Urinary bladder (tissue), 3 donors: ENCODE measurements at regions not wholly inside any gene's neighbourhood (a gene's known extent, or its start where the extent isn't known, plus 50 kb on each side); places are given as distances from the start of the nearest gene placed in this dataset.

Source experiments
- DNase-seq: peaks from one replicate; pipeline ENCODE4 v3.0.0-alpha.2; 2015; ENCODE audit errors: extremely low spot score
- H3K27ac ChIP-seq: one replicate; pipeline ENCODE4 v1.5.1; 2013; ENCODE audit warnings: low read depth, mild to moderate bottlenecking, moderate library complexity
- H3K36me3 ChIP-seq: one replicate; pipeline ENCODE4 v1.6.1; 2013; ENCODE audit warnings: mild to moderate bottlenecking, moderate library complexity; ENCODE audit not compliant: insufficient read depth
- H3K4me1 ChIP-seq: one replicate; pipeline ENCODE4 v1.6.1; 2013; ENCODE audit warnings: mild to moderate bottlenecking, moderate library complexity; ENCODE audit not compliant: insufficient read depth
- H3K4me3 ChIP-seq: one replicate; pipeline ENCODE4 v1.5.1; 2013; ENCODE audit warnings: low read depth, low read length
- whole genome bisulfite sequencing: extraction: QIAGEN DNeasy Blood & Tissue Kit; methylation state at CpG from one replicate; pipeline ENCODE4 v1.1.7; 2013; 5-methylcytosine and 5-hydroxymethylcytosine counted together
- donor health status: healthy with polysubstance abuse.
- donor health status: healthy.

GRCh38 chr9:103904242-103904641 lies 189.9 kb upstream of the SMC2 start:
- Histone ChIP-seq H3K4me1 (no peaks in the 10 kb centered on the region), H3K36me3 (no peaks in the 10 kb centered on the region), H3K27ac (no peak overlapping the region), H3K4me3 (no peak overlapping the region)
- DNase-seq, result no peak
- WGBS, result 13% methylated on average over 1 of the region's 1 CpG

DNA sequence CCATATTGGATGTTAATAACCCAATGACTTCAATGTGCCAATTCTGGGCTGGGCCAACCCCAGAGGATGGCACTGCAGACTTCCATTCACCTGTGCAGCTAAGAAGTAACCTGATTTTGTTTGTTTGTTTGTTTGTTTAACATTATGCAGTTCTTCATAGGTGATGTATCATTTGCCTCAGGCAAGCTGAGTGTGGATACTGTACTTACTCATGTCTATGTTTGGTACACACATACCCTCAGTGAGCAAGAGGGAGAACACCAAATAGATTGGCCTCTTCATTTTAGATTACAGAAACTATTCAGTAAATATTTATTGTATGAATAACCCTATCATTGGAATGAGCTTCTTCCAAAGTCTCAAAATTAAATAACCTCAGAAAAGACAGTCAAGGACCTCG lies 180.2 kb upstream of the SMC2 start:
- 27% methylated on average over 1 of the region's 1 CpG for WGBS
- no peaks in the 10 kb centered on the region for H3K4me1 ChIP-seq
- H3K4me3 ChIP-seq, result no peak overlapping the region
- H3K36me3 ChIP-seq, result no peaks in the 10 kb centered on the region
- no peak overlapping the region for H3K27ac ChIP-seq
- DNase-seq, result no peak

GRCh38 chr9:103919605-103920209 lies 174.4 kb upstream of the SMC2 start:
- no peak for DNase-seq
- Histone ChIP-seq H3K36me3 (no peaks in the 10 kb centered on the region), H3K4me3 (no peak overlapping the region), H3K27ac (no peak overlapping the region), H3K4me1 (no peaks in the 10 kb centered on the region)
- WGBS, result 84% methylated on average over 5 of the region's 5 CpGs

DNA sequence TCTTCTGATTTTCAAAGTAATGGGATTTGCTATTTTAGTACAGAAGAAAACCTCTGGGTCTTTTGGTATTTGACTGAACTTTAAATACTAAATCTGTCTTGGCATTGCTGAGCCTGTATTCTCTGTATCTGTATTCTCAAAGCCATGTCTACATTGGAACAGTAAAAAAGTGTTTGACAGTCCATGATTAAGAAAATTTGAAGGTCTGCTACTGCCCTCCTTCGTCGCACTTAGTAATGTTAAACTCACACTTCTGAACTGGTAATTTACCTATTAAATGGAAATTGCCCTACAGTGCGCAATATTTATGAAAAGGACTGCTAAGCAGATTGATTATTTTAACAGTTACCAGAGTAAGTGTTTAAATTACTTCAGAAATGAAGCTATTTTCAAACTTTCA lies 165.7 kb upstream of the SMC2 start:
- Histone ChIP-seq H3K27ac (no peak overlapping the region), H3K36me3 (no peaks in the 10 kb centered on the region), H3K4me3 (no peak overlapping the region), H3K4me1 (no peaks in the 10 kb centered on the region)
- no peak for DNase-seq
- WGBS, result 72% methylated on average over 3 of the region's 3 CpGs

- 86% methylated on average over 11 of the region's 11 CpGs for WGBS
- Histone ChIP-seq H3K27ac (no peak overlapping the region), H3K4me1 (no peaks in the 10 kb centered on the region), H3K36me3 (no peaks in the 10 kb centered on the region), H3K4me3 (no peak overlapping the region)
- no peak for DNase-seq
Observed at GRCh38 chr9:103941104-103941503, 153.0 kb upstream of the SMC2 start.

DNA sequence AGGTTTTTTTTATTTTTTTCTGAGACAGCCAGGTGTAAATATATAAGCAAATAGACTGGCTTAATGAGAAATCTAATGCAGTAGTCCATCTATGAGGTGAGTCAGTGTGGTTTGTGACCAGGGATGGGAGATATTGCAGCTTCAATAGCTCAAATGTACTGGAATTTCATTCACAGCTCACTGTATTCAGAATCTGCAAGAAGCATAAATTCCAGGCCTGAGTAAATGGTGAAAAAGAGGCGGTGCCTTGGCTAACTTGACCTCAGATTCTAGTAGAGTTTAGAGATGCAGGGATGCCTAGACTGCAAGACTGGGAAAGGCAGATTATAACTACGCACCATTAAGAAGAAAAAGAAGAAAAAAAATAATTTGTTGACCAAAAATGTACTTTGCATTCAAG lies 151.9 kb upstream of the SMC2 start:
- 77% methylated on average over 2 of the region's 2 CpGs for WGBS
- H3K4me3 ChIP-seq, result no peak overlapping the region
- no peak overlapping the region for H3K27ac ChIP-seq
- no peaks in the 10 kb centered on the region for H3K36me3 ChIP-seq
- H3K4me1 ChIP-seq, result no peaks in the 10 kb centered on the region
- DNase-seq, result no peak

DNA sequence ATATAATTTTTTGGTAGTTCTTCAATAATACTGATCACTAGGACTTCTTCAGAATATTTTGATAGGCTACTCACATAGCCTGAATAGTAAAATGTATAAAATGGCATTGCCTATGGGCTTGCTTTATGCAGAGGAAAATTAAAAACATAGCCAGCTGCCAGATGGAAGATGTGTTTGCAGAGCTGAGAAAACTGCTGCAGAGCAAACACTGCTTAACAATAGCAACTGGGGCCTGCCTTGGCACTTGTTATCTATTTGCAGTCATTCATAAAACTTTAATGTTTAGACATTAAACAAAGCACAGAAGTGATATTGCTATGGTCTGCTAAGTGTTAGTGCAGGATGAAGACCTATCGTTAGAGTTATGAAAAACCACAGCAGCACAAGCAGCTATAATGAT lies 151.5 kb upstream of the SMC2 start:
- no peak overlapping the region for H3K27ac ChIP-seq

DNA sequence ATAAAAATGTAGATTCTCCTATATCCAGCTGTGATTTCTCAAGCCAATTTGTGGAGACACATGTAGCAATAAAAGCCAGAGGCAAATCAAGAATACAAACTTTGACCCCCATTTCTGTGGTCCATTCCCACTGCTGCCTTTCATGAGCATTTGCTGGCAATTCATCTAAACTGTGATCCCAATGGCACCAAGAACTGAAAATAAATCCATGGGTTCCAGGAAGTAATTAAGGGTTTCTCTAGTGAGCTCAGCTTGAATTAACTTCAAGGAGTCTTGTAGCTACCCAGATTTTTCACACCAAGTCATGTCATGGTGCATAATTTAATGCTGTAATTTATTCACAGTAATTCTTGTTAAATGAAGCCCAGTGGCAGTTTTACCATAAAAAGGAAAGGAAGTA lies 145.0 kb upstream of the SMC2 start:
- no peak overlapping the region for H3K27ac ChIP-seq
- no peak overlapping the region for H3K4me3 ChIP-seq
- no peak for DNase-seq
- no peaks in the 10 kb centered on the region for H3K4me1 ChIP-seq
- H3K36me3 ChIP-seq, result no peaks in the 10 kb centered on the region

More for the DNA sequence above, 151.5 kb upstream of the SMC2 start:
- no peaks in the 10 kb centered on the region for H3K4me1 ChIP-seq
- no peak overlapping the region for H3K4me3 ChIP-seq
- H3K36me3 ChIP-seq, result no peaks in the 10 kb centered on the region
- DNase-seq, result no peak
- 39% methylated on average over 1 of the region's 1 CpG for WGBS

GRCh38 chr9:103977163-103977562 lies 116.9 kb upstream of the SMC2 start:
- 61% methylated on average over 3 of the region's 3 CpGs for WGBS
- no peak overlapping the region for H3K27ac ChIP-seq
- no peaks in the 10 kb centered on the region for H3K36me3 ChIP-seq
- DNase-seq, result no peak
- no peak overlapping the region for H3K4me3 ChIP-seq
- H3K4me1 ChIP-seq, result no peaks in the 10 kb centered on the region

GRCh38 chr9:103978396-103978795 lies 115.7 kb upstream of the SMC2 start:
- H3K27ac ChIP-seq, result no peak overlapping the region
- no peak overlapping the region for H3K4me3 ChIP-seq
- H3K36me3 ChIP-seq, result no peaks in the 10 kb centered on the region
- no peaks in the 10 kb centered on the region for H3K4me1 ChIP-seq
- DNase-seq, result no peak

- no peaks in the 10 kb centered on the region for H3K4me1 ChIP-seq
- H3K36me3 ChIP-seq, result no peaks in the 10 kb centered on the region
- WGBS, result 80% methylated on average over 2 of the region's 2 CpGs
- H3K4me3 ChIP-seq, result no peak overlapping the region
- H3K27ac ChIP-seq, result no peak overlapping the region
- DNase-seq, result no peak
Observed at GRCh38 chr9:103981912-103982311, 112.2 kb upstream of the SMC2 start.

GRCh38 chr9:103985077-103985476 lies 109.0 kb upstream of the SMC2 start:
- Histone ChIP-seq H3K27ac (no peak overlapping the region), H3K4me1 (no peaks in the 10 kb centered on the region), H3K4me3 (no peak overlapping the region), H3K36me3 (no peaks in the 10 kb centered on the region)
- no peak for DNase-seq
- WGBS, result 47% methylated on average over 1 of the region's 1 CpG

- DNase-seq, result no peak
- 75% methylated on average over 2 of the region's 2 CpGs for WGBS
- no peak overlapping the region for H3K27ac ChIP-seq
Observed at GRCh38 chr9:103988821-103989220, 105.3 kb upstream of the SMC2 start.

DNA sequence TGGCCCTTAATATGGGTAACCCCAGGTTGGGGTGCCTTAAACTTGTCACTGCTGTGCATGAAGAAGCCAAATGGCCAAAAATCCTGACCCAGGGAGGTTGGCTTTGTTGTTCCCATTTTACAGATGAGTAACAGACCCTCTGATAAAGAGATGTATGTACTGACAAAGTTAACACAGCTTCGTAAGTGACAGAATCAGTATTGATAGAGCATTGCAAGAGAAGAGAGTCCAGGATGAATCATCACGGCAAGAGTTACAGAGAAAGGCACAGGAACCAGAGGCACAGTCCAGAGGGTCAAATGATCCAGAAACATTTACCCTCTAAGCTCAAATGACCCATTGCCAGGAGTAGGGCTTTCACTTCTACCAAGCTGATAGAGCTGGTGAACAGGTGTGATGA lies 103.8 kb upstream of the SMC2 start:
- WGBS, result 93% methylated on average over 2 of the region's 2 CpGs
- no peaks in the 10 kb centered on the region for H3K4me1 ChIP-seq
- no peaks in the 10 kb centered on the region for H3K36me3 ChIP-seq
- DNase-seq, result no peak
- no peak overlapping the region for H3K27ac ChIP-seq
- H3K4me3 ChIP-seq, result no peak overlapping the region

More at GRCh38 chr9:103988821-103989220, 105.3 kb upstream of the SMC2 start:
- Histone ChIP-seq H3K4me1 (no peaks in the 10 kb centered on the region), H3K4me3 (no peak overlapping the region), H3K36me3 (no peaks in the 10 kb centered on the region)

- Histone ChIP-seq H3K4me1 (no peaks in the 10 kb centered on the region), H3K27ac (no peak overlapping the region), H3K36me3 (no peaks in the 10 kb centered on the region), H3K4me3 (no peak overlapping the region)
- DNase-seq, result no peak
- WGBS, result 53% methylated on average over 2 of the region's 2 CpGs
Observed at GRCh38 chr9:103991001-103991400, 103.1 kb upstream of the SMC2 start.
